ENCODE measurements at regions not wholly inside any gene's neighbourhood (a gene's known extent, or its start where the extent isn't known, plus 50 kb on each side); places are given as distances from the start of the nearest gene placed in this dataset.

GRCh38 chr12:85587158-85587557 is 249.1 kb downstream of the RASSF9 start:
- no peak for TF ChIP-seq CTCF (IDR thresholded peaks at IDR 0.05)
- TF ChIP-seq POLR2A (IDR thresholded peaks at IDR 0.05), result no peak

Data from lower leg skin (tissue), 3 donors.